Right atrium auricular region (tissue), 2 donors: ENCODE measurements at regions not wholly inside any gene's neighbourhood (a gene's known extent, or its start where the extent isn't known, plus 50 kb on each side); places are given as distances from the start of the nearest gene placed in this dataset.

Experiments used
- DNase-seq: peaks from one replicate; pipeline ENCODE4 v3.0.0-alpha.2; 2019; ENCODE audit warnings: low spot score
- H3K27ac ChIP-seq, 2 donors: fragments of 200-600 bp; sonication (generic); 1 replicate in 1 of 2; 2 replicates in 1 of 2; pipeline ENCODE4 v1.5.1; 2016 to 2019
- H3K27me3 ChIP-seq, 2 donors: fragments of 200-600 bp; sonication (generic); one replicate each; pipeline versions ENCODE4 v1.5.1 to v1.6.0; 2017 to 2019
- H3K36me3 ChIP-seq: fragments of 200-600 bp; sonication (generic); one replicate; pipeline ENCODE4 v1.5.1; 2016
- H3K4me1 ChIP-seq, 2 donors: fragments of 200-600 bp; sonication (generic); one replicate each; pipeline versions ENCODE4 v1.5.1 to v1.6.0; 2017 to 2019
- H3K4me3 ChIP-seq, 2 donors: fragments of 200-600 bp; sonication (generic); 1 replicate in 1 of 2; 2 replicates in 1 of 2; pipeline ENCODE4 v1.5.1; 2017 to 2019; ENCODE audit warnings: mild to moderate bottlenecking in 1 of 2, moderate library complexity in 1 of 2
- H3K9me3 ChIP-seq, 2 donors: fragments of 200-600 bp; sonication (generic); one replicate each; pipeline ENCODE4 v1.5.1; 2019
- TF ChIP-seq, protein P1 (sequence below), 2 donors: fragments of 200-600 bp; sonication (generic); IDR thresholded peaks; one replicate each; pipeline ENCODE4 v1.5.1; 2019; ENCODE audit warnings: antibody characterized with exemption in 2 of 2

DNA sequence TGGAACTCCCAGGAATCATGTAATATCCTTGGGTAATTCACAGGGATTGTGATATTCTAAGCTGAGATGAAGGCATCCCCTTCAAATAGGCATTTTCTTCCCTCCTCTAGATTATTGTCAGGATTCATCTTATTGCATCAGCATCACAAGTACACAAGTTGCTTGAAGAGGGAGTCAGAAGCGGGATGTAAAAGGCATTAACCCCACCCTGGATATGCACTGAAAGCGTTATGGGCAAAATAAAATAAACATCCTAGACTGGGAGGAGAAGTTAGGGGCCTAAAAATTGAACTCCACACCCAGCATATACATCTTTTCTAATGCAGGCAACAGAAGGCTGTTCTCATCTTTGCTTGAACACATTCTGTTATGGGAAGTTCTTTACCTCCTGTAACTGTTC lies 381.2 kb downstream of the SETD4 start:
- Histone ChIP-seq H3K4me1 (no peaks in the 10 kb centered on the region), H3K27ac (no peak overlapping the region), H3K27me3 (no peaks in the 10 kb centered on the region), H3K4me3 (no peak overlapping the region), H3K36me3 (no peaks in the 10 kb centered on the region), H3K9me3 (no peaks in the 10 kb centered on the region)
- no peak for DNase-seq
- TF ChIP-seq, protein P1, sequence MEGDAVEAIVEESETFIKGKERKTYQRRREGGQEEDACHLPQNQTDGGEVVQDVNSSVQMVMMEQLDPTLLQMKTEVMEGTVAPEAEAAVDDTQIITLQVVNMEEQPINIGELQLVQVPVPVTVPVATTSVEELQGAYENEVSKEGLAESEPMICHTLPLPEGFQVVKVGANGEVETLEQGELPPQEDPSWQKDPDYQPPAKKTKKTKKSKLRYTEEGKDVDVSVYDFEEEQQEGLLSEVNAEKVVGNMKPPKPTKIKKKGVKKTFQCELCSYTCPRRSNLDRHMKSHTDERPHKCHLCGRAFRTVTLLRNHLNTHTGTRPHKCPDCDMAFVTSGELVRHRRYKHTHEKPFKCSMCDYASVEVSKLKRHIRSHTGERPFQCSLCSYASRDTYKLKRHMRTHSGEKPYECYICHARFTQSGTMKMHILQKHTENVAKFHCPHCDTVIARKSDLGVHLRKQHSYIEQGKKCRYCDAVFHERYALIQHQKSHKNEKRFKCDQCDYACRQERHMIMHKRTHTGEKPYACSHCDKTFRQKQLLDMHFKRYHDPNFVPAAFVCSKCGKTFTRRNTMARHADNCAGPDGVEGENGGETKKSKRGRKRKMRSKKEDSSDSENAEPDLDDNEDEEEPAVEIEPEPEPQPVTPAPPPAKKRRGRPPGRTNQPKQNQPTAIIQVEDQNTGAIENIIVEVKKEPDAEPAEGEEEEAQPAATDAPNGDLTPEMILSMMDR (IDR thresholded peaks at IDR 0.05), result no peak

DNA sequence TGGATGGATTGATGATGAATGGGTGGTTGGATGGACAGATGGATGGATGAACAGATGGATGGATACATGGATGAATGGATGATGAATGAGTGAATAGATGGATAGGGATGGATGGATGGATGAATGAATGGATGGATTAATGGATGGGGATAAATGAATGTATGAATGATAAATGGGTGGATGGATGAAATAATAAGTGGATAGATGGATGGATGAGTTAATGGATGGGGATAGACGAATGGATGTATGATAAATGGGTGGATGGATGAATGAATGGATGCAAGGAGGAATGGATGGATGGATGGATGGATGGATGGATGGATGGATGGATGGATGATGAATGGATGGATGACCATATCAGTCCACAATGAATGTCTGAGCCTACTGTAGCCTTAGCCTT lies 381.9 kb downstream of the SETD4 start:
- DNase-seq, result no peak
- no peaks in the 10 kb centered on the region for H3K4me1 ChIP-seq
- H3K27ac ChIP-seq, result no peak overlapping the region
- TF ChIP-seq, protein P1 (IDR thresholded peaks at IDR 0.05), result no peak
- H3K9me3 ChIP-seq, result no peaks in the 10 kb centered on the region
- H3K27me3 ChIP-seq, result no peaks in the 10 kb centered on the region
- H3K4me3 ChIP-seq, result no peak overlapping the region
- H3K36me3 ChIP-seq, result no peaks in the 10 kb centered on the region

DNA sequence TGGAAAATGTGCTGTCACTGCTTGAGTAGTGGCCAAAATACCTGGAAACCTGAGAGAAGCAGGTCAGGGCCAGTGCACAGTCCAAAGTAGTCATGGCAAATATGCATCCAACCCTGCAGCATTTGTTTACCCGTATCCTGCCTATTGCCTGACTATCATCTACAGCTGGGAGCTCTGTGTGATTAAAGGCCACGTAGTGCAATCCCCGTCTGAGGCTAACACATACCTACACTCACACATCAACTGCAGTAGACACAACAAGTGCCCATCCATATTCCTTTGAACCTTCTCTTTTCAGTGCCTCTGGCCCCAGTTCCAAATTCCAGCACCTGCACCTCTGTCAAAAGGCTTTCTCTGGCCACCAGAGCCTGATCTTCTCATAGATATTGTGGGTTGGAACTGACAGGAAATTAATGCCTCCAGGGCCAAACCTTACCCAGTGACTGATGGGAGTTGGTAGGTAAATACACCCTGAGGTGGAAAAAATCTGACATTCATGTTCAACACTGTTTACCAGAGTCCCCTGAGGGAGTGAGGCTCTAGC lies 383.0 kb downstream of the SETD4 start:
- no peaks in the 10 kb centered on the region for H3K9me3 ChIP-seq
- H3K27me3 ChIP-seq, result no peaks in the 10 kb centered on the region
- H3K4me3 ChIP-seq, result no peak overlapping the region
- no peaks in the 10 kb centered on the region for H3K36me3 ChIP-seq
- no peak overlapping the region for H3K27ac ChIP-seq
- no peaks in the 10 kb centered on the region for H3K4me1 ChIP-seq
- no peak for DNase-seq
- TF ChIP-seq, protein P1 (IDR thresholded peaks at IDR 0.05), result no peak

DNA sequence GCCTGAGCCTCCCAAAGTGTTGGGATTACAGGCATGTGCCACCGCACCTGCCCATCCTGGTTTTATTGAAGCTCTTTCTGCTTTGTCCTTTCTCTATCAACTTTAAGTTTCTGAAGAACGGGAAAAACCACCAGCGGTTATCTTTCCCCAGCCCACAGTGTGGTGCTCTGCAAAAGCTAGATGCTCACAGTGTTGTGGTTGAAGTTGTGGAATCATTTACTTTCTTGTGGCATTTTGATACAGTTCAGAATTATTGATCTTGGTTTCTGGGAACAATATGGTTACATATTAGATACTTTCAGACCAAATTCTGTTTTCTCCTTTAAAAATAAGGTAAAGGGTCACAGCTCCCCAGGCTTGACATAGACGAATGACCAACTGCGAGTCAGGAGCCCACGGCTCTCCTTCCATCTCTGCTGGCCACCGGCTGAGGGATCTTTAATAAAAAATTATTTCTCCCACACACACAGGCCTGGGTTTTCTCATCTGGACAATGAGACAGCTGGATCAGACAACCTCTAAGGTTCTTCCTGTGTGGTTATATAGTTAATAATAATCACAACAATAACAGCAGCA lies 385.3 kb downstream of the SETD4 start:
- H3K4me3 ChIP-seq, result no peak overlapping the region
- TF ChIP-seq, protein P1 (IDR thresholded peaks at IDR 0.05), result no peak
- no peaks in the 10 kb centered on the region for H3K36me3 ChIP-seq
- no peak overlapping the region for H3K27ac ChIP-seq
- DNase-seq, result no peak
- no peaks in the 10 kb centered on the region for H3K9me3 ChIP-seq
- no peaks in the 10 kb centered on the region for H3K4me1 ChIP-seq
- H3K27me3 ChIP-seq, result no peaks in the 10 kb centered on the region

DNA sequence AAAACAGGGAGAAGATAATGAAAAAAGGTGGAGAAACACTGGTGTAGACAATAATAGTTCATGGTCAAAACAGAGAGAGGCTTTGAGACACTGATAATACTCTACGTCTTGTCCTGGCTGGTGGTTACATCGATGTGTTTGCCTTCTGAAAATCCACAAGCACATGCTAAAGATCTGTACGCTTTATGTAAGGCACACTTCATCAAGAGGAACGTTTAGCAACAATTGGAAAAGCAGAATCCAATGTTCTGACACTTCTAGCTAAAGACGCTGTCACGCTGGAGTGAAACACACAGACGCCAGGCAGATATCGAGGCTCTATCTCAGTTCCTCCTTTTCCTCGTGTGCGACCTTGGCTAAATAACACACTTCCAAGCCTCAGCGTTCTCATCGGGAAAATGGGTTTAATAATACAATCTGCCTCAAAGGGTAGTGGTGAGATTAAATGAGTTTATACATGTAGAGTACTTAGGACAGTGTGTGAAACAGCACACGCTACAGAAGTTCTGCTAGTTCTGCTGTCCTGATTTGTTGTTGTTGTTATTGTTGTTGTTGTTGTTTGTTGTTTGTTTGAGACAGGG lies 386.1 kb downstream of the SETD4 start:
- H3K4me1 ChIP-seq, result no peaks in the 10 kb centered on the region
- no peaks in the 10 kb centered on the region for H3K36me3 ChIP-seq
- no peak overlapping the region for H3K4me3 ChIP-seq
- TF ChIP-seq, protein P1 (IDR thresholded peaks at IDR 0.05), result no peak
- H3K9me3 ChIP-seq, result no peaks in the 10 kb centered on the region
- H3K27ac ChIP-seq, result no peak overlapping the region
- H3K27me3 ChIP-seq, result no peaks in the 10 kb centered on the region
- no peak for DNase-seq

DNA sequence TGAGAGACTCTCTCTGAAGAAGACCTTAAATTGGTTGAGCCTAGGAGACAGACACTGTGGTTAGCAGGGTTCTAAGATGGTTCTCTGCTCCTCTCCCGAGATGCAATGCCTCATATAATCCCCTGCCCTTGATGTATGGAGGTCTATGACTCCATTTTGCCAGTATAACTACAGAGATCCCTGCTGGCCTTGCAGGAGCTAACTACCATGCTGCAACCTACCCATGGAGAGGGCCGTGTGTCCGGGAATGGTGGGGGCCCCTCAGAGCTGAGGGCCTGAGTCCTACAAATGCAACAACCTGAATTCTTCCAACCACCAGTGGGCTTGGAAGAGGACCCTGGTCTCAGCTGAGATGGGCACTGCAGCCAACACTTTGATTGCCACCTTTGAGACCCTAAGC lies 388.0 kb downstream of the SETD4 start:
- no peaks in the 10 kb centered on the region for H3K36me3 ChIP-seq
- DNase-seq, result no peak

More for the DNA sequence above, 388.0 kb downstream of the SETD4 start:
- Histone ChIP-seq H3K27ac (no peak overlapping the region), H3K4me1 (no peaks in the 10 kb centered on the region), H3K27me3 (no peaks in the 10 kb centered on the region), H3K4me3 (no peak overlapping the region), H3K9me3 (no peaks in the 10 kb centered on the region)
- TF ChIP-seq, protein P1 (IDR thresholded peaks at IDR 0.05), result no peak
